CD4-positive, alpha-beta memory T cell (primary cell): ENCODE measurements at regions not wholly inside any gene's neighbourhood (a gene's known extent, or its start where the extent isn't known, plus 50 kb on each side); places are given as distances from the start of the nearest gene placed in this dataset.

Source experiments
- CTCF ChIA-PET: fragments of 350-600 bp; sonication (Branson Sonifier 250); formaldehyde crosslinking; loops from one replicate; lab custom pipeline; 2021; ENCODE audit warnings: inconsistent platforms; ENCODE audit not compliant: partially characterized antibody; lab: Charles Lee
- POLR2A ChIA-PET: fragments of 350-600 bp; sonication (Branson Sonifier 250); formaldehyde crosslinking; loops from one replicate; lab custom pipeline; 2021; ENCODE audit not compliant: partially characterized antibody; lab: Charles Lee
- DNase-seq, 5 donors: peaks; one replicate each; pipeline versions ENCODE4 v3.0.0 to v3.0.0-alpha.2; 2020 to 2022; ENCODE audit warnings: mixed read lengths in 1 of 5
- H3K27ac ChIP-seq: one replicate; pipeline ENCODE4 v1.7.0; 2013; ENCODE audit warnings: low read depth, low read length
- H3K27me3 ChIP-seq: 2 replicates; pipeline ENCODE4 v1.7.0; 2013; ENCODE audit warnings: mild to moderate bottlenecking, low read length, moderate library complexity; ENCODE audit not compliant: insufficient read depth
- H3K36me3 ChIP-seq: 2 replicates; pipeline ENCODE4 v1.7.0; 2013; ENCODE audit warnings: mild to moderate bottlenecking, low read length, moderate library complexity; ENCODE audit not compliant: insufficient read depth
- H3K4me1 ChIP-seq: 2 replicates; pipeline ENCODE4 v1.7.0; 2013; ENCODE audit warnings: mild to moderate bottlenecking, low read length, moderate library complexity; ENCODE audit not compliant: insufficient read depth
- H3K4me3 ChIP-seq, 2 donors: one replicate each; pipeline ENCODE4 v1.7.0; 2013; ENCODE audit warnings: low read length in 2 of 2, mild to moderate bottlenecking in 1 of 2
- H3K9me3 ChIP-seq, 2 donors: one replicate each; pipeline ENCODE4 v1.7.0; 2013; ENCODE audit warnings: low read length in 2 of 2, control low read depth in 1 of 2; ENCODE audit not compliant: control insufficient read depth in 1 of 2
- H3K27ac Mint-ChIP-seq, 7 donors: one replicate each; pipeline ENCODE4 v1.8.0; 2020 to 2021; ENCODE audit warnings: mixed read lengths in 7 of 7, mild to moderate bottlenecking in 6 of 7, inconsistent platforms in 3 of 7, moderate library complexity in 3 of 7
- H3K27me3 Mint-ChIP-seq, 2 donors: one replicate each; pipeline ENCODE4 v1.8.0; 2020 to 2021; ENCODE audit warnings: mixed read lengths in 2 of 2
- H3K36me3 Mint-ChIP-seq, 2 donors: one replicate each; pipeline ENCODE4 v1.8.0; 2020 to 2021; ENCODE audit warnings: mixed read lengths in 2 of 2, inconsistent platforms in 1 of 2, mild to moderate bottlenecking in 1 of 2
- H3K4me1 Mint-ChIP-seq, 4 donors: one replicate each; pipeline ENCODE4 v1.8.0; 2020 to 2021; ENCODE audit warnings: mixed read lengths in 4 of 4, mild to moderate bottlenecking in 1 of 4
- H3K4me3 Mint-ChIP-seq, 8 donors: one replicate each; pipeline ENCODE4 v1.8.0; 2020 to 2021; ENCODE audit warnings: mixed read lengths in 8 of 8, mild to moderate bottlenecking in 7 of 8, moderate library complexity in 6 of 8, inconsistent platforms in 3 of 8
- H3K9me3 Mint-ChIP-seq, 8 donors: one replicate each; pipeline ENCODE4 v1.8.0; 2020 to 2021; ENCODE audit warnings: mixed read lengths in 8 of 8, mild to moderate bottlenecking in 5 of 8, inconsistent platforms in 3 of 8, moderate library complexity in 1 of 8
- intact Hi-C: fragments of 100-400 bp; cut with micrococcal nuclease; formaldehyde crosslinking; loops from one replicate; pipeline ENCODE4 v1.15.1; 2023

- CTCF ChIA-PET: no interaction called here
- no peak for DNase-seq
- H3K4me3 ChIP-seq: no peak overlapping the region
- H3K27ac ChIP-seq: no peak overlapping the region
- H3K9me3 ChIP-seq: no peaks in the 10 kb centered on the region
- H3K27me3 Mint-ChIP-seq: no peaks in the 10 kb centered on the region
- no peak overlapping the region for H3K4me3 Mint-ChIP-seq
- no peaks in the 10 kb centered on the region for H3K27me3 ChIP-seq
- no peaks in the 10 kb centered on the region for H3K4me1 ChIP-seq
- intact Hi-C loops: no loop called here
- H3K36me3 Mint-ChIP-seq: no peaks in the 10 kb centered on the region
- H3K27ac Mint-ChIP-seq: no peak overlapping the region
- POLR2A ChIA-PET: no interaction called here
- no peaks in the 10 kb centered on the region for H3K36me3 ChIP-seq
- peaks cover 0 to 4% (median 0%) of the 10 kb centered on the region in 8 donors for H3K9me3 Mint-ChIP-seq
- H3K4me1 Mint-ChIP-seq: no peaks in the 10 kb centered on the region
These were observed 179.1 kb upstream of the LYPLAL1 start for GRCh38 chr1:218994615-218995014.

GRCh38 chr1:218995091-218995665 is 178.5 kb upstream of the LYPLAL1 start:
- CTCF ChIA-PET: no interaction called here
- H3K9me3 Mint-ChIP-seq: peaks cover 0 to 3% (median 0%) of the 10 kb centered on the region in 8 donors
- no peaks in the 10 kb centered on the region for H3K27me3 Mint-ChIP-seq
- Histone ChIP-seq H3K27me3 (no peaks in the 10 kb centered on the region), H3K36me3 (no peaks in the 10 kb centered on the region), H3K4me1 (no peaks in the 10 kb centered on the region), H3K9me3 (no peaks in the 10 kb centered on the region), H3K4me3 (no peak overlapping the region), H3K27ac (no peak overlapping the region)
- POLR2A ChIA-PET: no interaction called here
- no peak overlapping the region for H3K4me3 Mint-ChIP-seq
- intact Hi-C loops: no loop called here
- H3K27ac Mint-ChIP-seq: no peak overlapping the region
- no peaks in the 10 kb centered on the region for H3K4me1 Mint-ChIP-seq
- DNase-seq: no peak
- no peaks in the 10 kb centered on the region for H3K36me3 Mint-ChIP-seq

DNA sequence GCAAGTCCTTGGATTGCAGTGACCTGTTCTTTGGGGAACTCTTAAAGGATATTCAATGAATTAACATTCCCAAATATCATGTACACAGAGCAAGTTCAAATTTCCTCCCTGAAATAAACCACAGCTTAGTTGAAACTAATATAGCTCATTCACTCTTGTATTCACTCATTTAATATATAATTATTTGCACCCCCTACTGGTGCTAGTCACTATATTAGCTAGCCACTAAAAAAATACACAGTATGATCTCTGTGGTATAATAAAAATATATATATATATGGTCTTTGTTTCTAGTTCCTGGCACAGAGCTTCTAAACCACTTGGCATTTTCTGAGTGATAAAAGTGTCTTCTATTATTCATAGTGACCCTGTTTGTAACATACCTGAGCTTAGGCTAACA is 177.3 kb upstream of the LYPLAL1 start:
- H3K36me3 Mint-ChIP-seq: no peaks in the 10 kb centered on the region
- Histone ChIP-seq H3K9me3 (no peaks in the 10 kb centered on the region), H3K36me3 (no peaks in the 10 kb centered on the region), H3K4me3 (no peak overlapping the region), H3K4me1 (no peaks in the 10 kb centered on the region), H3K27ac (no peak overlapping the region), H3K27me3 (no peaks in the 10 kb centered on the region)
- CTCF ChIA-PET: no interaction called here
- DNase-seq: no peak
- H3K4me3 Mint-ChIP-seq: no peak overlapping the region
- H3K27ac Mint-ChIP-seq: no peak overlapping the region
- no peaks in the 10 kb centered on the region for H3K27me3 Mint-ChIP-seq
- POLR2A ChIA-PET: no interaction called here
- peaks cover 0 to 3% (median 0%) of the 10 kb centered on the region in 8 donors for H3K9me3 Mint-ChIP-seq
- H3K4me1 Mint-ChIP-seq: no peaks in the 10 kb centered on the region
- intact Hi-C loops: no loop called here

- Mint-ChIP-seq H3K27me3 (no peaks in the 10 kb centered on the region), H3K27ac (no peak overlapping the region), H3K4me1 (no peaks in the 10 kb centered on the region), H3K4me3 (no peak overlapping the region), H3K9me3 (peaks cover 0 to 9% (median 6%) of the 10 kb centered on the region in 8 donors), H3K36me3 (no peaks in the 10 kb centered on the region)
- Histone ChIP-seq H3K9me3 (no peaks in the 10 kb centered on the region), H3K4me1 (no peaks in the 10 kb centered on the region), H3K27ac (no peak overlapping the region), H3K27me3 (no peaks in the 10 kb centered on the region), H3K36me3 (no peaks in the 10 kb centered on the region), H3K4me3 (no peak overlapping the region)
- intact Hi-C loops: no loop called here
- DNase-seq: no peak
- CTCF ChIA-PET: no interaction called here
- POLR2A ChIA-PET: no interaction called here
These were observed 173.7 kb upstream of the LYPLAL1 start for GRCh38 chr1:219000005-219000404.

- H3K4me1 Mint-ChIP-seq: no peaks in the 10 kb centered on the region
- no peaks in the 10 kb centered on the region for H3K27me3 Mint-ChIP-seq
- no peaks in the 10 kb centered on the region for H3K4me1 ChIP-seq
- H3K4me3 ChIP-seq: no peak overlapping the region
- intact Hi-C loops: no loop called here
- DNase-seq: no peak
- POLR2A ChIA-PET: no interaction called here
- H3K9me3 Mint-ChIP-seq: peaks cover 0 to 14% (median 10%) of the 10 kb centered on the region in 8 donors
- H3K36me3 ChIP-seq: no peaks in the 10 kb centered on the region
- H3K27ac Mint-ChIP-seq: no peak overlapping the region
- no peaks in the 10 kb centered on the region for H3K36me3 Mint-ChIP-seq
- H3K4me3 Mint-ChIP-seq: no peak overlapping the region
- no peak overlapping the region for H3K27ac ChIP-seq
- CTCF ChIA-PET: no interaction called here
- H3K27me3 ChIP-seq: no peaks in the 10 kb centered on the region
- no peaks in the 10 kb centered on the region for H3K9me3 ChIP-seq
These were observed 173.0 kb upstream of the LYPLAL1 start for GRCh38 chr1:219000631-219001030.

DNA sequence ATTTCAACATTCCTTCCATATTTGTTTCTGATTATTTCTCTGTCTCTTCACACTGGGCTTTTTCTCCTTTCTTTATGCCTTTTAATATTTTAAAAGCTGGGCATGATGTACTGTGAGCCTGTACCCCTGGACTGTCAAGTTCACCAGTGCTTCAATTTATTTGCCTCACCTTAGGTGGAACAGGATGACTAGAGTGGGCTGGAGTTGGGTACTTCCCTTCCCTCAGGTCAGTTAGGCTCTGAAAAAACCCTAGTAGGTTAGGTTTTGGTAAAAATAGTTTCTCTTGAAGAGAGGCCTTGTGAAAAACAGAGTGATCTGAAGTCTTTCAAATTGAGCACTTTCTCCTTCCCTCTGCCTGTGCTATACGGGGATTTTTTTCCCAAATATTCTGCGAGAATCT is 163.0 kb upstream of the LYPLAL1 start:
- H3K4me1 ChIP-seq: no peaks in the 10 kb centered on the region
- no peak for DNase-seq
- no peaks in the 10 kb centered on the region for H3K36me3 ChIP-seq
- H3K27ac ChIP-seq: no peak overlapping the region
- no peaks in the 10 kb centered on the region for H3K9me3 ChIP-seq
- no peak overlapping the region for H3K27ac Mint-ChIP-seq
- H3K27me3 Mint-ChIP-seq: peaks cover 0 to 1% of the 10 kb centered on the region in 2 donors
- H3K4me3 ChIP-seq: no peak overlapping the region
- intact Hi-C loops: no loop called here
- peaks cover 0 to 10% (median 7%) of the 10 kb centered on the region in 8 donors for H3K9me3 Mint-ChIP-seq
- H3K4me1 Mint-ChIP-seq: no peaks in the 10 kb centered on the region
- H3K27me3 ChIP-seq: no peaks in the 10 kb centered on the region
- H3K4me3 Mint-ChIP-seq: no peak overlapping the region
- ChIA-PET POLR2A (no interaction called here), CTCF (no interaction called here)
- H3K36me3 Mint-ChIP-seq: no peaks in the 10 kb centered on the region

- no peak overlapping the region for H3K27ac Mint-ChIP-seq
- DNase-seq: no peak
- ChIA-PET CTCF (no interaction called here), POLR2A (no interaction called here)
- H3K4me3 Mint-ChIP-seq: no peak overlapping the region
- H3K27me3 Mint-ChIP-seq: no peaks in the 10 kb centered on the region
- Histone ChIP-seq H3K9me3 (no peaks in the 10 kb centered on the region), H3K27me3 (no peaks in the 10 kb centered on the region), H3K27ac (no peak overlapping the region), H3K4me3 (no peak overlapping the region), H3K4me1 (no peaks in the 10 kb centered on the region), H3K36me3 (no peaks in the 10 kb centered on the region)
- no peaks in the 10 kb centered on the region for H3K4me1 Mint-ChIP-seq
- peaks cover 0 to 5% (median 2%) of the 10 kb centered on the region in 8 donors for H3K9me3 Mint-ChIP-seq
- intact Hi-C loops: no loop called here
- no peaks in the 10 kb centered on the region for H3K36me3 Mint-ChIP-seq
These were observed 153.3 kb upstream of the LYPLAL1 start for GRCh38 chr1:219020386-219020785.

DNA sequence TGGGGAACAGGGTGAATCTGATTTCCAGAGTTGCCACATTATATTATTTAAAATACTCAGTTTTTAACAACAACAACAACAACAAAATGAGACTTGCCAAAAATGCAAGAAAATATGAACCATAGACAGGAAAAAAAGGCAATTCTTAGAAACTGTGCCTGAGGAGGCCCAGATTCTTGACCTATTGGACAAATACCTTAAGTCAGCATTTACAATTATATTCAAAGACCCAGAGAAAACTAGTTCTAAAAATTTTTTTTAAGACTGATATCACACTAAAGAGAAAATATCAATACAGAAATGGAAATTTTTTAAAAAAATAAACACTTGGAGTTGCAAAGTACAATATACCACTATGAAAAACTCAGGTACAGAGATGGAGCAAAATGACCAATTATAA is 152.8 kb upstream of the LYPLAL1 start:
- H3K27ac Mint-ChIP-seq: no peak overlapping the region
- no peak overlapping the region for H3K4me3 ChIP-seq
- no peaks in the 10 kb centered on the region for H3K36me3 Mint-ChIP-seq
- H3K4me3 Mint-ChIP-seq: no peak overlapping the region
- no peaks in the 10 kb centered on the region for H3K36me3 ChIP-seq
- no peaks in the 10 kb centered on the region for H3K9me3 ChIP-seq
- ChIA-PET CTCF (no interaction called here), POLR2A (no interaction called here)
- no peaks in the 10 kb centered on the region for H3K4me1 ChIP-seq
- no peak overlapping the region for H3K27ac ChIP-seq
- intact Hi-C loops: no loop called here
- H3K27me3 ChIP-seq: no peaks in the 10 kb centered on the region
- no peaks in the 10 kb centered on the region for H3K4me1 Mint-ChIP-seq
- H3K27me3 Mint-ChIP-seq: no peaks in the 10 kb centered on the region
- DNase-seq: no peak
- H3K9me3 Mint-ChIP-seq: peaks cover 0 to 5% (median 2%) of the 10 kb centered on the region in 8 donors
